Astrocyte of the cerebellum (primary cell): ENCODE measurements at regions not wholly inside any gene's neighbourhood (a gene's known extent, or its start where the extent isn't known, plus 50 kb on each side); places are given as distances from the start of the nearest gene placed in this dataset.

Source experiments
- DNase-seq: peaks from one replicate; pipeline ENCODE4 v3.0.0-alpha.2; 2011; ENCODE audit warnings: low read depth
- H3K4me3 ChIP-seq: 2 replicates; pipeline ENCODE4 v1.5.1; 2011; ENCODE audit warnings: mild to moderate bottlenecking, low read depth, low read length, moderate library complexity
- CTCF ChIP-seq: IDR thresholded peaks from 2 replicates; pipeline ENCODE4 v1.5.1; 2012; ENCODE audit warnings: low read length, low read depth, moderate library complexity, mild to moderate bottlenecking; ENCODE audit errors: missing control alignments
- in situ Hi-C: cut with HindIII; loops from 2 replicates; pipeline ENCODE4 v1.10.0; 2017; ENCODE audit warnings: low sequenced_read_pairs

GRCh38 chrX:147832707-147833348 is 78.9 kb upstream of the FMR1 start:
- no peak overlapping the region for H3K4me3 ChIP-seq
- no peak for TF ChIP-seq CTCF
- DNase-seq = no peak
- in situ Hi-C loops = no loop called here

DNA sequence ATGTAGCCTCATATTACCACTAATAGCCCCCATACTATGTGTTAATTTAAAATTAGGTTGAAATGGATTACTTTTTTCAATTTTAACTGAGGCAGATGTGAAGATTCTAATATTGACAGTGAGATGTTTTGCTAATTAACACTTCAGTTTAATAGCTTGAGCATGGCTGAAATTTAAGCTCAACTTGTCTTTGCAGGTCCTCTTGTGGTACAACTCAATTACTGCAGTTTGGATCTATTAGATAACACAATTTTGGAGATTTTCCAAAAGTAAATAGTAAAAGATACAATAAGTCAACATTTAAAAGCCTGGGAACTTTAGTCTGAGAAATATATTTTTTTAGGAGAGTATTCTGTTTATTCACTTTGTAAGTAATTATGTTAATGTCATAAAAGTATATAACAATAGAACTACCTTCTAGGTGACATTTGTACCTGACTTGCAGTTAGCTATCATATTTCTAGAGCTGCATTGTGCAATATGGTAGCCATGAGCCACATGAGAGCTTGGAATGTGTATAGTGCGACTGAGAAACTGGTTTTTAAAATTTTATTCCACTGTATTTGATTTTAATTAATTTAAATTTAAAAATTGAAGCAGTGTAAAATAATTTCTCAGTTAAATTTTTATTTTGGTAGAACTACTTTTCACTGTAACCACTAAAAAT is 73.1 kb upstream of the FMR1 start:
- DNase-seq = no peak
- in situ Hi-C loops = no loop called here
- no peak for TF ChIP-seq CTCF
- H3K4me3 ChIP-seq = no peak overlapping the region

- no peak for DNase-seq
- in situ Hi-C loops = no loop called here
- no peak for TF ChIP-seq CTCF
- no peak overlapping the region for H3K4me3 ChIP-seq
Measured at GRCh38 chrX:147846676-147847075, 65.0 kb upstream of the FMR1 start.

DNA sequence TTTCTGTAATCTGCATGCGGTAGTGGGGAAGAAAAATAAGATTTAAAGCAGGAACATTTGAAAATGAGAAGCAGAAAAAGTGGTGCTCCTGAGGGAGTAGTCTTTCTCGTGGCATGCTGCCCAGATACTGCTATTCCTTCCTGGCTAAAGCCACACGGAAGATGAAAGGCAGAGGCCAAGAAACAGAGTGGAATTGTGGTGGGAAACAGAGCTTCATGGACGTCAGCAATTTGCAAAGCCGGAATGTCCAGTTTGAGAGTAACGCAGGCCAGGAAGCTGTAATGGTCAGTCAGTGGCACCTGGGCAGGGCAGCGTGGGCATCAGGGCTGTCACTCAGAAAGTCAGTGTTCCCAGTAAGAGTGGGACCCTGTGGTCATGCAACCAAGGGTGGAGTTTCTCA is 63.7 kb upstream of the FMR1 start:
- in situ Hi-C loops = no loop called here

DNA sequence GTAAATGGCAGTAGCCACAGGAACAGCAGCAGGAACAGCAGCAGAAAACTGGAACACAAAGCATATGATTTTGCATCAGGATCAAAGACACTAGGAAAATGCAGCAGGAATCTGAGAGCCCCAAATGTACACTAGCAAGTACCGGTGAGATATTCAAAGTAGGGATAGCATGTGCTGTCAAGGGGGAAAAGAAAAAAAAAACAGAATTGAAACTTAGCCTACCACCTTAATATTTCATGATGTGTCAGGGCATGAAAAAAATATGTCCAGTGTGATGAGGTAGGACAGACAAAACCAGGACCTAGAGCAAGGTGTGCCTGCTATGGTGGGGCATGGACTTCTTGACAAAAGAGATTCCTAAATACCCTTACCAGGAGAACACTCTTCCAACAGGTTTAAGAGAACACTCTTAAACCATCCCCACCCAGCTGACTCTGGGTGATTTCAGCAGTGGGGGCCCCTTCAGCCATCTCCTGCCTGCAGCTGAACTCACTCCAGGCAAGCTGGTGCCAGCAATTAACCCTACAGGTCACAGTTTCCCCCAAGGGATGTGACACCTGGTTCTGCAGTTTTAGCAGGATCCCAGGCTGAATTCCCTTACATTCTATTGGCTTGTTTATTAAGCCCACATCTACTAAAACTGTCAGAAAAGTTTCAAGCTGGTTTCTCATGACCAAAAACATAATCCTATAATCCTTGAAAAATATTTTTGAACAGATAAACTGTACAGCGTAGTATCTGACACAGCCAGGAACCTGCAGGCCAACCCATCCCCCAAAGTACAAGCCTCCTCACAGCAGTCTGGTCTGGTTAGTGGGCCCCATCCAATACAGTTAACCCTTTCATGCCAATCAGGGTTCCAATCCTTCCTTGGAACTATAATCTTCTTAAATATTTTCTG is 62.9 kb upstream of the FMR1 start:
- no peak for TF ChIP-seq CTCF
- DNase-seq = no peak
- in situ Hi-C loops = no loop called here
- H3K4me3 ChIP-seq = no peak overlapping the region

More for the DNA sequence above, 63.7 kb upstream of the FMR1 start:
- no peak overlapping the region for H3K4me3 ChIP-seq
- no peak for TF ChIP-seq CTCF
- no peak for DNase-seq

DNA sequence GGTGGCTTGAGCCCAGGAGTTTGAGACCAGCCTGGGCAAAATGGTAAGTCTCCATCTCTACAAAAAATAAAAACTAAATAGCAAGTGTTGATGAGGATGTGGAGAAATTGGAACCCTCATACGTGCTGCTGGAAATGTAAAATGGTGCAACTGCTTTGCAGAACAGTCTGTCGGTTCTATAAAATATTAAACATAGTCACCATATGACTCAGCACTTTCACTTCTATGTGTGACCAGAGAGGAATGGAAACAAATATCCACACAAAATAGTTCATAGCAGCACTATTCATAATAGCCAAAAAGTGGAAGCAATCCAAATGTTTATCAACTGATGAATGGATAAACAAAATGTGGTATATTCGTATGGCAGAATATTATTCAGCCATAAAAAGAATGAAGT is 60.8 kb upstream of the FMR1 start:
- DNase-seq = no peak
- H3K4me3 ChIP-seq = no peak overlapping the region
- in situ Hi-C loops = no loop called here
- no peak for TF ChIP-seq CTCF
